ENCODE measurements at regions not wholly inside any gene's neighbourhood (a gene's known extent, or its start where the extent isn't known, plus 50 kb on each side); places are given as distances from the start of the nearest gene placed in this dataset.

GRCh38 chr21:24217151-24217550 lies 1390.1 kb downstream of the MRPL39 start:
- no peak for DNase-seq (ENCODE audit: low spot score)
- Mint-ChIP-seq H3K9me3 (no peaks in the 10 kb centered on the region), H3K36me3 (ENCODE audit: low read depth) (no peaks in the 10 kb centered on the region), H3K4me1 (ENCODE audit: low read depth) (no peaks in the 10 kb centered on the region), H3K4me3 (ENCODE audit: low read depth) (no peak overlapping the region), H3K27ac (no peak overlapping the region), H3K27me3 (ENCODE audit: low read depth) (no peaks in the 10 kb centered on the region)
- intact Hi-C loops (cut with micrococcal nuclease), result no loop called here

- Mint-ChIP-seq H3K4me1 (ENCODE audit: low read depth) (no peaks in the 10 kb centered on the region), H3K9me3 (peaks cover 8% of the 10 kb centered on the region), H3K36me3 (ENCODE audit: low read depth) (no peaks in the 10 kb centered on the region), H3K4me3 (ENCODE audit: low read depth) (no peak overlapping the region), H3K27me3 (ENCODE audit: low read depth) (no peaks in the 10 kb centered on the region), H3K27ac (no peak overlapping the region)
- intact Hi-C loops (cut with micrococcal nuclease), result no loop called here
- DNase-seq (ENCODE audit: low spot score), result no peak
Observed at GRCh38 chr21:24210130-24210529, 1397.2 kb downstream of the MRPL39 start.

- no peak overlapping the region for H3K4me3 Mint-ChIP-seq (ENCODE audit: low read depth)
Observed at GRCh38 chr21:24208562-24209260, 1398.6 kb downstream of the MRPL39 start.

GRCh38 chr21:24205319-24205718 lies 1402.0 kb downstream of the MRPL39 start:
- intact Hi-C loops (cut with micrococcal nuclease), result no loop called here
- Mint-ChIP-seq H3K4me3 (ENCODE audit: low read depth) (no peak overlapping the region), H3K9me3 (peaks cover 8% of the 10 kb centered on the region), H3K27me3 (ENCODE audit: low read depth) (no peaks in the 10 kb centered on the region), H3K36me3 (ENCODE audit: low read depth) (no peaks in the 10 kb centered on the region), H3K4me1 (ENCODE audit: low read depth) (no peaks in the 10 kb centered on the region), H3K27ac (no peak overlapping the region)
- DNase-seq (ENCODE audit: low spot score), result no peak

More at GRCh38 chr21:24208562-24209260, 1398.6 kb downstream of the MRPL39 start:
- DNase-seq (ENCODE audit: low spot score), result no peak
- no peak overlapping the region for H3K27ac Mint-ChIP-seq
- H3K27me3 Mint-ChIP-seq (ENCODE audit: low read depth), result no peaks in the 10 kb centered on the region
- H3K4me1 Mint-ChIP-seq (ENCODE audit: low read depth), result no peaks in the 10 kb centered on the region
- intact Hi-C loops (cut with micrococcal nuclease), result no loop called here
- H3K9me3 Mint-ChIP-seq, result peaks cover 8% of the 10 kb centered on the region
- no peaks in the 10 kb centered on the region for H3K36me3 Mint-ChIP-seq (ENCODE audit: low read depth)

- Mint-ChIP-seq H3K27ac (no peak overlapping the region), H3K9me3 (peaks cover 3% of the 10 kb centered on the region), H3K27me3 (ENCODE audit: low read depth) (no peaks in the 10 kb centered on the region), H3K36me3 (ENCODE audit: low read depth) (no peaks in the 10 kb centered on the region), H3K4me3 (ENCODE audit: low read depth) (no peak overlapping the region), H3K4me1 (ENCODE audit: low read depth) (no peaks in the 10 kb centered on the region)
- intact Hi-C loops (cut with micrococcal nuclease), result no loop called here
- no peak for DNase-seq (ENCODE audit: low spot score)
Observed at GRCh38 chr21:24204641-24205040, 1402.6 kb downstream of the MRPL39 start.

GRCh38 chr21:24200052-24200451 lies 1407.2 kb downstream of the MRPL39 start:
- H3K9me3 Mint-ChIP-seq, result no peaks in the 10 kb centered on the region
- H3K36me3 Mint-ChIP-seq (ENCODE audit: low read depth), result no peaks in the 10 kb centered on the region
- no peaks in the 10 kb centered on the region for H3K27me3 Mint-ChIP-seq (ENCODE audit: low read depth)
- DNase-seq (ENCODE audit: low spot score), result no peak
- no peaks in the 10 kb centered on the region for H3K4me1 Mint-ChIP-seq (ENCODE audit: low read depth)
- intact Hi-C loops (cut with micrococcal nuclease), result no loop called here
- no peak overlapping the region for H3K27ac Mint-ChIP-seq
- H3K4me3 Mint-ChIP-seq (ENCODE audit: low read depth), result no peak overlapping the region

GRCh38 chr21:24197923-24198322 lies 1409.4 kb downstream of the MRPL39 start:
- H3K27ac Mint-ChIP-seq, result no peak overlapping the region
- no peak for DNase-seq (ENCODE audit: low spot score)
- intact Hi-C loops (cut with micrococcal nuclease), result no loop called here
- no peaks in the 10 kb centered on the region for H3K9me3 Mint-ChIP-seq
- H3K4me3 Mint-ChIP-seq (ENCODE audit: low read depth), result no peak overlapping the region
- no peaks in the 10 kb centered on the region for H3K36me3 Mint-ChIP-seq (ENCODE audit: low read depth)
- H3K4me1 Mint-ChIP-seq (ENCODE audit: low read depth), result no peaks in the 10 kb centered on the region
- H3K27me3 Mint-ChIP-seq (ENCODE audit: low read depth), result no peaks in the 10 kb centered on the region

GRCh38 chr21:24197132-24197643 lies 1410.1 kb downstream of the MRPL39 start:
- intact Hi-C loops (cut with micrococcal nuclease), result no loop called here
- H3K36me3 Mint-ChIP-seq (ENCODE audit: low read depth), result no peaks in the 10 kb centered on the region
- no peak overlapping the region for H3K27ac Mint-ChIP-seq
- no peak for DNase-seq (ENCODE audit: low spot score)
- H3K4me1 Mint-ChIP-seq (ENCODE audit: low read depth), result no peaks in the 10 kb centered on the region
- no peaks in the 10 kb centered on the region for H3K9me3 Mint-ChIP-seq
- no peak overlapping the region for H3K4me3 Mint-ChIP-seq (ENCODE audit: low read depth)
- no peaks in the 10 kb centered on the region for H3K27me3 Mint-ChIP-seq (ENCODE audit: low read depth)

- Mint-ChIP-seq H3K27me3 (ENCODE audit: low read depth) (no peaks in the 10 kb centered on the region), H3K9me3 (no peaks in the 10 kb centered on the region), H3K4me1 (ENCODE audit: low read depth) (no peaks in the 10 kb centered on the region), H3K4me3 (ENCODE audit: low read depth) (no peak overlapping the region), H3K36me3 (ENCODE audit: low read depth) (no peaks in the 10 kb centered on the region), H3K27ac (no peak overlapping the region)
- intact Hi-C loops (cut with micrococcal nuclease), result no loop called here
- DNase-seq (ENCODE audit: low spot score), result no peak
Observed at GRCh38 chr21:24188506-24188905, 1418.8 kb downstream of the MRPL39 start.

- Mint-ChIP-seq H3K27ac (no peak overlapping the region), H3K9me3 (peaks cover 5% of the 10 kb centered on the region), H3K27me3 (ENCODE audit: low read depth) (no peaks in the 10 kb centered on the region), H3K36me3 (ENCODE audit: low read depth) (no peaks in the 10 kb centered on the region), H3K4me3 (ENCODE audit: low read depth) (no peak overlapping the region), H3K4me1 (ENCODE audit: low read depth) (no peaks in the 10 kb centered on the region)
- intact Hi-C loops (cut with micrococcal nuclease), result no loop called here
- DNase-seq (ENCODE audit: low spot score), result no peak
Observed at GRCh38 chr21:24183077-24183476, 1424.2 kb downstream of the MRPL39 start.

- intact Hi-C loops (cut with micrococcal nuclease), result no loop called here
- no peak for DNase-seq (ENCODE audit: low spot score)
- Mint-ChIP-seq H3K4me1 (ENCODE audit: low read depth) (no peaks in the 10 kb centered on the region), H3K36me3 (ENCODE audit: low read depth) (no peaks in the 10 kb centered on the region), H3K27ac (no peak overlapping the region), H3K27me3 (ENCODE audit: low read depth) (no peaks in the 10 kb centered on the region), H3K4me3 (ENCODE audit: low read depth) (no peak overlapping the region), H3K9me3 (peaks cover 5% of the 10 kb centered on the region)
Observed at GRCh38 chr21:24179110-24179509, 1428.2 kb downstream of the MRPL39 start.

- Mint-ChIP-seq H3K4me3 (ENCODE audit: low read depth) (no peak overlapping the region), H3K4me1 (ENCODE audit: low read depth) (no peaks in the 10 kb centered on the region), H3K9me3 (peaks cover 5% of the 10 kb centered on the region), H3K27me3 (ENCODE audit: low read depth) (no peaks in the 10 kb centered on the region), H3K27ac (no peak overlapping the region), H3K36me3 (ENCODE audit: low read depth) (no peaks in the 10 kb centered on the region)
- intact Hi-C loops (cut with micrococcal nuclease), result no loop called here
- no peak for DNase-seq (ENCODE audit: low spot score)
Observed at GRCh38 chr21:24175106-24175505, 1432.2 kb downstream of the MRPL39 start.

GRCh38 chr21:24171736-24172135 lies 1435.5 kb downstream of the MRPL39 start:
- Mint-ChIP-seq H3K4me1 (ENCODE audit: low read depth) (no peaks in the 10 kb centered on the region), H3K4me3 (ENCODE audit: low read depth) (no peak overlapping the region), H3K9me3 (no peaks in the 10 kb centered on the region), H3K27me3 (ENCODE audit: low read depth) (no peaks in the 10 kb centered on the region), H3K27ac (no peak overlapping the region), H3K36me3 (ENCODE audit: low read depth) (no peaks in the 10 kb centered on the region)
- intact Hi-C loops (cut with micrococcal nuclease), result no loop called here
- DNase-seq (ENCODE audit: low spot score), result no peak

- Mint-ChIP-seq H3K4me3 (ENCODE audit: low read depth) (no peak overlapping the region), H3K4me1 (ENCODE audit: low read depth) (no peaks in the 10 kb centered on the region), H3K9me3 (no peaks in the 10 kb centered on the region), H3K27ac (no peak overlapping the region), H3K36me3 (ENCODE audit: low read depth) (no peaks in the 10 kb centered on the region), H3K27me3 (ENCODE audit: low read depth) (no peaks in the 10 kb centered on the region)
- DNase-seq (ENCODE audit: low spot score), result no peak
- intact Hi-C loops (cut with micrococcal nuclease), result no loop called here
Observed at GRCh38 chr21:24163539-24163938, 1443.7 kb downstream of the MRPL39 start.
